Hepatic stellate cell (primary cell): ENCODE measurements at regions not wholly inside any gene's neighbourhood (a gene's known extent, or its start where the extent isn't known, plus 50 kb on each side); places are given as distances from the start of the nearest gene placed in this dataset.
"Not testable (repeated sequence)": the region's sequence is repeated elsewhere in the genome, so short reads cannot be mapped to it uniquely, and the experiment has no call there.

ENCODE experiments used
- DNase-seq: peaks from one replicate; pipeline ENCODE4 v3.0.0; 2011; ENCODE audit warnings: low spot score

GRCh38 chrX:7638078-7638710, 204.8 kb upstream of the VCX start:
- DNase-seq: no peak

- DNase-seq: no peak
These were observed 205.9 kb upstream of the VCX start for GRCh38 chrX:7637066-7637465.

GRCh38 chrX:7635604-7636003, 207.4 kb upstream of the VCX start:
- DNase-seq: no peak

- DNase-seq: no peak
These were observed 222.4 kb upstream of the VCX start for GRCh38 chrX:7620560-7620959.

GRCh38 chrX:7617994-7618393, 225.0 kb upstream of the VCX start:
- no peak for DNase-seq

- DNase-seq: no peak
These were observed 228.4 kb upstream of the VCX start for GRCh38 chrX:7614616-7615015.

GRCh38 chrX:7608625-7609024, 234.3 kb upstream of the VCX start:
- not testable (repeated sequence) for DNase-seq

- no peak for DNase-seq
These were observed 236.8 kb upstream of the VCX start for GRCh38 chrX:7606039-7606652.

GRCh38 chrX:7603387-7603786, 239.6 kb upstream of the VCX start:
- no peak for DNase-seq

- DNase-seq: no peak
These were observed 246.1 kb upstream of the VCX start for GRCh38 chrX:7596822-7597221.

GRCh38 chrX:7593370-7593769, 249.6 kb upstream of the VCX start:
- DNase-seq: not testable (repeated sequence)

- DNase-seq: peak; percentile 24
These were observed 256.8 kb upstream of the VCX start for GRCh38 chrX:7586126-7586525.

GRCh38 chrX:7582191-7582590, 260.8 kb upstream of the VCX start:
- DNase-seq: no peak

- no peak for DNase-seq
These were observed 262.8 kb upstream of the VCX start for GRCh38 chrX:7580127-7580526.

- no peak for DNase-seq
These were observed 268.6 kb upstream of the VCX start for GRCh38 chrX:7574325-7574724.

GRCh38 chrX:7570432-7571029, 272.4 kb upstream of the VCX start:
- DNase-seq: no peak

- no peak for DNase-seq
These were observed 274.4 kb upstream of the VCX start for GRCh38 chrX:7568597-7568996.

- no peak for DNase-seq
These were observed 274.8 kb upstream of the VCX start for GRCh38 chrX:7568130-7568529.

- peak; percentile 2 for DNase-seq
These were observed 290.2 kb upstream of the VCX start for GRCh38 chrX:7552760-7553159.

GRCh38 chrX:7546551-7547080, 296.4 kb upstream of the VCX start:
- no peak for DNase-seq

GRCh38 chrX:7545564-7545963, 297.4 kb upstream of the VCX start:
- no peak for DNase-seq

- DNase-seq: no peak
These were observed 300.2 kb upstream of the VCX start for GRCh38 chrX:7542587-7543380.

- no peak for DNase-seq
These were observed 320.1 kb upstream of the VCX start for GRCh38 chrX:7522860-7523259.
